Stimulated activated CD4-positive, alpha-beta T cell treated with anti-CD3 and anti-CD28 coated beads, Interleukin-1b, Interleukin-23, amount 100 ng/mL, for 48 hours (primary cell): ENCODE measurements at regions not wholly inside any gene's neighbourhood (a gene's known extent, or its start where the extent isn't known, plus 50 kb on each side); places are given as distances from the start of the nearest gene placed in this dataset.
"Not testable (repeated sequence)": the region's sequence is repeated elsewhere in the genome, so short reads cannot be mapped to it uniquely, and the experiment has no call there.

Experiments used
- DNase-seq: peaks from one replicate; pipeline ENCODE4 v3.0.0-alpha.2; 2020

DNA sequence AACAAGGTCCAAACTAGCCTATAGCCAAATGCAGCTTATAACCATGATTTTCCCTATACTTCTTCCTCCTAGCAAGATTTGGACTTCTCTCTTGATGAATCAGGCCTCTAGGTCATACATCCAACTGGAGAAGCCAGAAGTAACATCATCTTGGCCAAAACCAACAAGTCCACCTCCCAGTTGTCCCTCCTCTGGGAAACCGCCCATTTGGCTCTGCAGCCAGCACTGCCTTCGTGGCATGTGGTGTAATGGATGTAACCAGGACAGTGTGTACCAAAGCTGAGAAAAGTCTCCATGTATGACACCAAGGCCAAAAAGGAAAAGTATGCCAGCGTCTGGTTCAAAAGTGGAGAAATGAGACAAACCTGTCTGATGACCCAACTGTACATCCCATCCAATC, 59.3 kb upstream of the VASH1 start:
- DNase-seq, result no peak

DNA sequence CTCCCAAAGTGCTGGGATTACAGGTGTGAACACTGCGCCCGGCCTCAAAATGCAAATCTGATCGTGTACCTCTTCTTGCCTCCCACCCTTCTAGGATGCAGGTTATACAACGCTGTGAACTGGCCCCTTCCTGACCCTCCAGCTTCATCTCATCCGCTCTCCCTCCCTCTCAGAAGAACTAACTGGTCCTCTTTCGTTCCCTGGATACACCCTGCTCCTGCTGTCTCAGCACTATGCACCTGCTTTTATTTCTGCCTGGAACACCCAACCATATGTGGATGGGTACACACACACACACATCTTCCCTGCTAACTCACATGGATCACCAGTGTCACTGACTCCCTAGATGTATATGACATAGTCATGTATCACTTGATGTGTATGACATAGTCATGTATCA, 56.1 kb upstream of the VASH1 start:
- DNase-seq, result no peak

DNA sequence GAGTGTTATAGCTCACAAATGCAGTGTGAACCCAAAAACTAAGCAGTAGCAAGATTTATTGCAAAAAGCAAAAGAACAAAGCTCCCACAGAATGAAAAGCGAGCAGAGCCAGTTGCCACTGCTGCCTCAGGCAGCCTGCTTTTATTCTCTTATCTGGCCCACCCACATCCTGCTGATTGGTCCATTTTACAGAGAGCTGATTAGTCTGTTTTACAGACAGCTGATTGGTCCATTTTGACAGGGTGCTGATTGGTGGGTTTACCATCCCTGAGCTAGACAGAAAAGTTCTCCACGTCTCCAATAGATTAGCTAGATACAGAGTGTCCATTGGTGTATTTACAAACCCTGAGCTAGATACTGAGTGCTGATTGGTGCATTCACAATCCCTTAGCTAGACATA, 55.1 kb upstream of the VASH1 start:
- not testable (repeated sequence) for DNase-seq

DNA sequence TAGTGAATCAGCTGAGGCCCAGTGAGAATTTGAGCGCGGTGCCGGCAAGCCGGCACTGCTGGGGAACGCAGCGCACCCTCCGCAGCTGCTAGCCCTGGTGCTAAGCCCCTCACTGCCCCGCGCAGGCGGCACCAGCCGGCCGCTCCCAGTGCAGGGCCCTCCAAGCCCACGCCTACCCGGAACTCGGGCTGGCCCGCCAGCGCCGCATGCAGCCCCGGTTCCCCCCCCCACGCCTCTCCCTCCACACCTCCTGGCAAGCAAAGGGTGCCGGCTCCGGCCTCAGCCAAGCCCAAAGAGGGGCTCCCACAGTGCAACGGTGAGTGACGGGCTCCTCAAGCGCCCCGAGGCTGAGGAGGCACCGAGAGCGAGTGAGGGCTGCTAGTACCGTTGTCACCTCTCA, 54.5 kb upstream of the VASH1 start:
- no peak for DNase-seq

DNA sequence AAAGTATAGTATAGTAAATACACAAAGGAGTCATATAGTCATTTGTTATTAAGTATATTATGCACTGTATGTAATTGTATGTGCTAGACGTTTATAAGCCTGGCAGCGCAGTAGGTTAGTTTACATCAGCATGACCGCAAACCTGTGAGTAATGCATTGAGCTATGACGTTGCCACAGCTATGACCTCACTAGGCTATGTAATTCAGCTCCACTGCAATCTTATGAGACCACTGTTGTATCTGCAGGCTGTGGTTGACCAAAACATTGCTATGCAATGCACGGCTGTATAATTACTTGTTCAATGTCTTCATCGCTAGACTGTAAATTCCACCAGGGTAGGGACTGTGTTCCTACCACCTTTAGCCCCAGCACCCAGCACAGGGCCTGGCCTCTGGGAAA, 53.2 kb upstream of the VASH1 start:
- no peak for DNase-seq

DNA sequence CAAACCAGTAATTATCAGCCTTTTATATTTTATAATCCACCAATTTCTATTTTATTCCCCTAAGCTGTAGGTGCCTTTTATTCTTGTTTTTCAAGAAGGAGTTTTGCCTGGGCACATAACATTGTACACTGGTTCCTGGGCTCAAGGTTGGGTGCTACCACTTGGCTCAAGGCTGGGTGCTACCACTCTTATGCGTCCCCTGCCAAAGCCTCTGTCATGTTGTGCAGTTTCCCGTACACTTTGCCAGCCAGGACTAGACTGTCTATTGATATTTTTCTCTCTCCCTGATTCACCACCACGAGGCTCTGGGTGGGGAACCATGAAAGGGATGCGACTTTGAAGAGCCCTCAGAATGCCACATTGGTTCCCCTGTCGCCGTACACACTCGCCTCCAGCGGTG, 52.5 kb upstream of the VASH1 start:
- no peak for DNase-seq

DNA sequence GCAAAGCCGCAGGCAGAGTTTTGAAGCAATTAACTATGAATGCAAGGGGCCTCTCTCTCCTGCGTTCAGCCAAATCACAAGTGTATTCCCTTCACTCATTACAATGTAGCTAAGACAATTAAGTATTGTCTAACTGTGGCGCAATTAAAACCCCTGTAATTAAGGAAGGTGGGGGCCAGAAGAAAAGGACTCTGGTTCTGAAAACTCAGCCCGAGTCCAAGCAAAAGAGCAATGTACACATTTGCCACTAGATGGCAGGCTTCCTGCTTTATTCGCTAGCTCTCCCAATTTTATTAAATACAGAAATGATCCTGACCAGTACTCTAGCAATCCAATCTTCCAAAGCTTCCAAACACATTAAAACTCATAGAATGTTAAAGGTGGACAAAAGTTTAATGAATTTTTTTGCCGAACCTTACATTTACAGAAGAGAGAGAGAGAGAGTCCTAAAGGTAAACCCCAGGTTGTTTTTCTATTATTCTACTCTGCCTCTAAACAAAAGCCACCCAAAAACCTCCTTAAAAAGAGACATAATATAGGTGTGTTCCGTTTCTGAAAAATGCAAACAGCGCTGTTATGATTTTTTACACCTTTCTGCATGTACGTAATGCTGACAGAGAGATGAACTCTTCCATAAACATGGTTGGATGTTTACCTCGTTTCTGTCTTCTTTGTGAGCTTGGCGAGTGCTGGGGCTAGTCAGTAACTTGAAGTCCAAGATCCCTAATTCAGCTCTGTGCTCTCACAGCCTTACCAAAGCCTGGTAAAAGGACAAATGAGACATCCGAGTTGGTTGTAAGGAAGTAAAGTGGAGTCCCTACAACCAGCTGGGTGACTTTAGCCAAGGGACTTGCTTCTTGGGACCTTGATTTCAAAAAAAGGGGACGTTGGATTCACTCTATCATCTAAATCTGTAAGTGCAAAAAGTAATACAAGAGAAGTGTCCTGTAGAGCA, 50.9 kb upstream of the VASH1 start:
- no peak for DNase-seq
